HG02852 (cell line): ENCODE measurements at regions not wholly inside any gene's neighbourhood (a gene's known extent, or its start where the extent isn't known, plus 50 kb on each side); places are given as distances from the start of the nearest gene placed in this dataset.

Source experiments
- ATAC-seq: cut with Tn5 transposase; IDR thresholded peaks from one replicate; pipeline ENCODE4 v1.9.1; 2021; ENCODE audit warnings: mild to moderate bottlenecking, moderate library complexity; ENCODE audit not compliant: unreplicated experiment

DNA sequence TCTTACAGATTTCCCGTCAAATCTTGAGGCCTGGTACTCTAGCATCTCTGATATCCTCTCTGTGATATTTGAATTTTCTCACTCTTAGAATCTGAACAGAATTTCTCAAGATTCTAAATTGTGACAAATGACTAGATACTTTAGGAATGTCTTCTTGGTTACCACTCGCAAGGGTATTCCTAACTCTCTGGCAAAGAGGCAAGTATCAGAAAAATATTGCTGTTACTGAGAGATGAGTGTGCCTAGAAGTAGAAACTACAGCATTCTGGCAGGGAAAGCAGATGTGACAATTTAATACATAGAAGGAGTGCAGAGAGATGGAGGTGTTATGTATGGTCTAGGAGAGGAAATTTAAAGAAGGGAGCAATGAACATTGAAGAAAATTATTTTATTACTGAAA lies 467.8 kb downstream of the LRIG3 start:
- ATAC-seq = no peak

GRCh38 chr12:58453306-58453705 lies 467.0 kb downstream of the LRIG3 start:
- no peak for ATAC-seq

GRCh38 chr12:58455136-58455535 lies 465.2 kb downstream of the LRIG3 start:
- no peak for ATAC-seq

DNA sequence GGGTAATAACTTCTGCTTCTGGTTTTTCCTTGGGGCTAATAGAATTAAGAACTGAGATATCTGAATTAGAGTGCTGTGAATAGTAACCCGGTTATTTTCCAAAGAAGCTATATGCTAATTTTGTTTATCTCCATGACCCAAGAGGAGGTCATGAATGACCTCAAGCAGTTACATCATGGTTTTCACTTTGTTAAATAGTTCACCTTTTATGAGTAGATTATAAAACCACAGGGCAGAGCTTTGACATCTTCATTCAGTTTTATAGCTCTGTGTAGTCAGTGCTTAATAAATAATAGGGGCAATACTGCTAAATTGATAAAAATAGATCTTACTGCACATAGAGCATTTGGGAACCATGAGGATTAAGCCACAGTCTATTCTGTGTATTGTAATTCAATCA lies 462.2 kb downstream of the LRIG3 start:
- no peak for ATAC-seq

DNA sequence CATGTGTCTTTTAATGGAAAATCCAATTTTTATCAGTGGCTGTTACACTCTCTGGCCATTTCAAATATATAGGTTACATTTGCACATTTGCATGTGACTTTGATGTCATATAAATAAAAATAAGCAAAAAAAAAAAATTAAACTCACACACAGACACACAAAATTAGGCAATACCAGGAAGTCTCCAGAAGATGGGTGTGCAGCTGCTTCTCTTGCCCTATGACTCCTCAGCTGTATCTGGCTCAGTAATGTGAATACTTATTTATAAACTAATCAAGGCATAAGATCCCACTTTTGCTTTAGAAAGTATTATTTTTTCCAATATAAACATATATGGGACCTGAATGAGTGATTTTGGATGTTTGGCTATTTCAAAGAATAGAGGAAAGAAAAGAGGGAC lies 461.1 kb downstream of the LRIG3 start:
- ATAC-seq = no peak

DNA sequence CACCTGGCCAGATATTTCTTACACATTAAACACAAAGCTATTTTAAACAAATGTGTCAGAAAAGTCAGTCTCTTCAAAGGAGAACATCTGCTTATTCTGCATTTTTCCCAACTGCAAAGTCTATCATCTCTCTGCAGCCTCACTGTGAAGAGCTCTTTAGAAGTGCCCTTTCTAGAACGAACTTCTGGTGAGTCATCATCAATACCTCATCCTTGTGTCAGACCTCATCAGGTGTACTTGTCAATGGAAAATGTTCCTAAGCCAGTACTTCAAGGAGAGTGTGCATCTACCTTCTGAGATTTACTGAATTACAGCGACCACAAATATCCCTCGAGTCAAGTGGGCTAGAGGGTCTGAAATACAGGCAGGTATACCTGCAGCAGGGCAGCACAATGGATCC lies 457.3 kb downstream of the LRIG3 start:
- ATAC-seq = no peak

- no peak for ATAC-seq
Measured at GRCh38 chr12:58465418-58465817, 454.9 kb downstream of the LRIG3 start.

- ATAC-seq = no peak
Measured at GRCh38 chr12:58470266-58471010, 449.9 kb downstream of the LRIG3 start.

DNA sequence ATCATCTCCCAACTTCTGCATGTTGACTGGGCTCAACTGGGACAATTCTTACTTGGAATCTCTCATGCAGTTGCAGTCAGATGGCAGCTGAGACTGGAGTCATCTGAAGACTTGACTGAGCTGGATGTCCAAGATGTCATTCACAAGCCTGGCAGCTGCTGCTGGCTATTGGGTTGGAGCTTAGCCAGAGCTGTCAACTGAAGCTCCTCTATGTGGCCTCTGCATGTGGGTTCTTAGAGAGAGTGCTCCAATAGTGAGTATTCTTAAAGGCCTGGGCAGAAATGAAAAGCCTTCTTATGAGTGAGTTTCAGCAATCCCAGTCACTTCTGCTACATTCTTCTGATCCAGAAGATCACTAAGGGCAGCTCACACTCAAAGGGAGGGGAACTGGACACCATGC lies 440.9 kb downstream of the LRIG3 start:
- ATAC-seq = no peak

DNA sequence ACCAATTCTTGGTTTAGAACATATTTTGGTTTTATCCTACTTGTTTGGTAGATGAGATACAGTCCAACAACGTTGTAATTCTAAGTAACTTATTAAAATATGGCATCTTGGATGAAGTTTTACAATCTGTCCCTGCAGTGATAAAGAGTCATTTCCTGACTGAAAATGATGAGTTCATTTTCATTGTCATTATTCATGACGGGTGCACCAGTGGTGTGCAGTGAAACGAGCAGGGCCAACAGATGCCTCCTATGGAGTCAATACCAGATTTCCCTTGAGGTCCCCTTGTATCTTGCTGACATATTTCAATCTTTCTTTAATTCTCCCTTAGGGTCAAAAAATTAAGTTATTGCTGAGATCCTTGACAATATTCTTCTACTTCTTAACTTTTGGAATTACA lies 438.5 kb downstream of the LRIG3 start:
- no peak for ATAC-seq

- ATAC-seq = no peak
Measured at GRCh38 chr12:58487255-58487654, 433.0 kb downstream of the LRIG3 start.

GRCh38 chr12:58487678-58488161 lies 432.6 kb downstream of the LRIG3 start:
- ATAC-seq = peak; percentile 64

DNA sequence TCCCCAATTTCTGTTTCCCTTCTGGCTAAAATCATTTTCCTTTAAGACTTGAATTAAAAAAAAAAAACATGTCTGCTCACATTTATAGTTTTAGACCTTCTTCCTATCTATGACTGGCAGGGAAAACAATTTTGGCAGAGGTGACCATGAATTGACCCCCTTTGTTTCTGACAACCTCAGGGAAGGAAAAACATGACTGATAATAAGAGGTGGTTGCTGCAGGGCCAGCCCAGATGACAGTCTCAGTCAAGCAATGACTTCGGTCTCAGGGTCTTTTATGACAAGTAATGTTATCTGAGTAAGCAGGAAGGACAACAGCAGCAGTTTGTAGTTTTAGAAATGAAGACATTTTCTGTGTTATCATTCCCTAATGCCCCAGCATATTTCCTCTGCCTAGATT lies 430.9 kb downstream of the LRIG3 start:
- ATAC-seq = no peak

DNA sequence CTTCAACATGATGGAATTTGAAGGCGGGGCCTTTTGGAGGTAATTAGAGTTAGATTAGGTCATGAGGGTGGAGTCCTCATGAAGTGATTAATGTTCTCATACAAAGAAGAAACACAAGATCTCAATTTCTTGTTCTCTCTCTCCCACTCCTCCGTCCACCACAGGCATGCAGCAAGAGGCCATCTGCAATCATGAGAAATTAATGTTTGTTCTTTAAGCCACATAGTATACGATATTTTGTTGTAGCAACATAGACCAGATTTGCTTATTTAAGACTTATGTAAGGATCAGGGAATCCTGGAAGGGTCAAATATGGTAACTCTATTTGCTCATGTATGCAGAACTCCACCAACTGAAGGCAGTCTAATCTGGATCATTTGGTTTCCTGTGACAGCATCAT lies 429.0 kb downstream of the LRIG3 start:
- no peak for ATAC-seq

DNA sequence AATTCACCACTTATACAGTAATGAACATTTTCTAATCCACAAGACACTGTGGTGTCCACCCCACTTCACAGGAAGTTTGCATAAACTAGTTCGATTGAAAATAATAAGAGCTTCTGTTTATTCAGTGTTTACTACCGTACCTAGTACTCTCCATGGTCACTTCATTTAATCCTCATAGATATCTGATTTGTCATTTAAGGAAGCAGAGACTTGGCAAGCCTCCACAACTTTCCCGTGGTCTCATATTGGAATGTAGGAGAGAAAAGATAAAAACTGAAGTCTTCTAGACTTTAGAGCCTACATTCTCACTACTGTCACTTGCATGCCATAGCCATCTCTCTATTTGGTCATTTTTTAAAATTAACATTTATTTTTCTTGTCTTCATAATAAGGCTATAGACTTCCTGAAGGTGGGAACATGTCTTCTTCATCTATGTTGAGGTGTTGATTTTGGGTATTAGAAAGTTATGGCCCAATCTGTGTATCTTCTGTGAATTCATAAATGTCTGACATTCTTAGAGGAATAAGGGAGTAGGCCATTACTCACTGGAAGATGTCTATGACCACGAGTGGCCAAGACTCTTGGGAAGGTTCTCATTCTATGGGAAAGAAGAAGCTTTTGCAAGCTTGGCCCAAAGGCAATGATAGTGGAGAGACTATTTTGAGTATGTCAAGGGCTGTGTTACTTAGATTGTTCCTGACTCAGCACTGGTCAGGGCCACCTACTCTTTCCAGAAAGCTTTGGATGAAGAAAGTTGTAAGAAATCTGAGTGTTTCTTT lies 423.7 kb downstream of the LRIG3 start:
- no peak for ATAC-seq

DNA sequence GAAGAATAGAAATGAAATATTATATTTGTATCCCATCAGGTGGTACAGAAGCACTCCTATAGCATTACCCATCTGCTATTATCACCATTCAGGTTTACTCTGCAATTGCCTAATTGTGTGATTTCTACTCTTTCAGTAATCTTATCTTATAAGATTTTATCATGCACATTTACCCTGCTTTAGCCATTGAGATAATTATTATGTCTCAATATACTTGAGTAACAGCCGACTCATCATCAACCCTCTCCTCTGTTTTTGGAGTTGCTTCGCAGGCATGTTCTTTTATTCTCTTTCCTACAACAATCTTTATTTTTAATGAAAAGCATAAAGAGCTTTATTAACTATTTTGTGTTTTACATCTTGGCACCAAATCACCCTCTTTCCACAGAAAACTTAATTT lies 419.9 kb downstream of the LRIG3 start:
- ATAC-seq = no peak

DNA sequence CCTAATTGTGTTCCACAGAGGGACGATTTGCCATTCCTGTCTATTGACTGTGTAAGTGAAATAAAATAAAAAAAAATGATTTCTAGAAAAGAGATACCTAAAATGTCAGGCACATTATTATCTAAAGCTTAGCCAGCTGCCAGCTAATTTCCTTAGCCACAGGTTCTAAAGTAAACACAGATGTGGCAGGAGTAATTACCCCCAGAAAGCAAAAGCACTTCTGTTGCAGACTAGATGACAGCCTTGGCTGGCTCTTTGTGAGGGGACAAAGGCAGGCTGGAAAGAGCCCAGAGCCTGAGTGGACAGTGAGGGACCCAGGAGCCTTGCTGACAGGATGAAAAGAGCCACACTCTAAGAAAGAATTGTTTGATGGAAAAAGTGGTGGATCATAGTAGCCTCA lies 418.1 kb downstream of the LRIG3 start:
- ATAC-seq = no peak

- ATAC-seq = no peak
Measured at GRCh38 chr12:58502841-58503240, 417.5 kb downstream of the LRIG3 start.

DNA sequence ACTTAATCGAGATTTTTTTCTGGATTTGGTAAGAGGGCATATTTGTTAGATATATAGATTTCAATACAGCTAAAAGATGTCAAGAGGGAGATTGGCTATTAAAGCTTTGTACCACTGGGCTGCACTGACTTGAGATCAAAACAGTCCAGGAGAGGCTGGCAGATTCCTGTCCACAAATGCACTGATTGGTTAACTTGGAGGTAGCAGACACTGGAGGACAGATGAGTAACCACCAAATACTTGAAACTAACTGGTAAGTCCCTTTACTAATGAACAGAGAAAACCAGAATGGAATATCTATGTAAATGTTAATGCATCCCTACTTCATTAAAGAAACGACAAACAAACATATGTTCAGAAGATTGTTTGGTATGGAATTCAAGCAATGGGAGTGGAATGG lies 416.6 kb downstream of the LRIG3 start:
- ATAC-seq = no peak

- ATAC-seq = no peak
Measured at GRCh38 chr12:58504143-58504938, 416.0 kb downstream of the LRIG3 start.

GRCh38 chr12:58509116-58509885 lies 411.0 kb downstream of the LRIG3 start:
- no peak for ATAC-seq
